Small intestine (tissue), 7 donors: ENCODE measurements at regions not wholly inside any gene's neighbourhood (a gene's known extent, or its start where the extent isn't known, plus 50 kb on each side); places are given as distances from the start of the nearest gene placed in this dataset.
"Not testable (repeated sequence)": the region's sequence is repeated elsewhere in the genome, so short reads cannot be mapped to it uniquely, and the experiment has no call there.

Source experiments
- DNase-seq, 2 donors: peaks; one replicate each; pipeline versions ENCODE4 v3.0.0 to v3.0.0-alpha.2; 2013
- FAIRE-seq: peaks from 2 replicates; lab custom pipeline; 2012; peaks lifted over from hg19 to GRCh38; lab: Jason Lieb, UNC
- H3K27ac ChIP-seq, 3 donors: one replicate each; pipeline ENCODE4 v1.5.1; 2013; ENCODE audit warnings: low read length in 2 of 3, mild to moderate bottlenecking in 2 of 3, control low read depth in 1 of 3, inconsistent platforms in 1 of 3, low read depth in 1 of 3, moderate library complexity in 1 of 3
- H3K27me3 ChIP-seq, 3 donors: one replicate each; pipeline ENCODE4 v1.6.1; 2013; ENCODE audit warnings: low read length in 3 of 3, inconsistent platforms in 1 of 3; ENCODE audit not compliant: control insufficient read depth in 3 of 3, insufficient read depth in 3 of 3
- H3K36me3 ChIP-seq, 3 donors: one replicate each; pipeline ENCODE4 v1.6.1; 2013; ENCODE audit warnings: low read length in 3 of 3, inconsistent platforms in 1 of 3, low read depth in 1 of 3, mild to moderate bottlenecking in 1 of 3, moderate library complexity in 1 of 3; ENCODE audit not compliant: control insufficient read depth in 3 of 3, insufficient read depth in 2 of 3
- H3K4me1 ChIP-seq, 3 donors: one replicate each; pipeline ENCODE4 v1.6.1; 2013; ENCODE audit warnings: low read length in 2 of 3, inconsistent platforms in 1 of 3, low read depth in 1 of 3, mild to moderate bottlenecking in 1 of 3, moderate library complexity in 1 of 3; ENCODE audit not compliant: control insufficient read depth in 3 of 3, insufficient read depth in 2 of 3
- H3K4me3 ChIP-seq, 3 donors: one replicate each; pipeline ENCODE4 v1.5.1; 2013; ENCODE audit warnings: low read length in 3 of 3, control low read depth in 1 of 3, inconsistent platforms in 1 of 3, low read depth in 1 of 3, mild to moderate bottlenecking in 1 of 3, moderate library complexity in 1 of 3
- H3K9me3 ChIP-seq, 2 donors: one replicate each; pipeline ENCODE4 v1.6.1; 2013; ENCODE audit warnings: low read depth in 1 of 2, low read length in 1 of 2; ENCODE audit not compliant: control insufficient read depth in 2 of 2, insufficient read depth in 1 of 2
- WGBS, 3 donors: extraction: QIAGEN DNeasy Blood & Tissue Kit; methylation state at CpG; one replicate each; pipeline ENCODE4 v1.1.7; 2013; 5-methylcytosine and 5-hydroxymethylcytosine counted together
- donor health status: healthy with polysubstance abuse.
- donor health status: control.
- donor health status: control.
- donor health status: Bipolar disorder and iron deficiency.
- donor health status: healthy.

DNA sequence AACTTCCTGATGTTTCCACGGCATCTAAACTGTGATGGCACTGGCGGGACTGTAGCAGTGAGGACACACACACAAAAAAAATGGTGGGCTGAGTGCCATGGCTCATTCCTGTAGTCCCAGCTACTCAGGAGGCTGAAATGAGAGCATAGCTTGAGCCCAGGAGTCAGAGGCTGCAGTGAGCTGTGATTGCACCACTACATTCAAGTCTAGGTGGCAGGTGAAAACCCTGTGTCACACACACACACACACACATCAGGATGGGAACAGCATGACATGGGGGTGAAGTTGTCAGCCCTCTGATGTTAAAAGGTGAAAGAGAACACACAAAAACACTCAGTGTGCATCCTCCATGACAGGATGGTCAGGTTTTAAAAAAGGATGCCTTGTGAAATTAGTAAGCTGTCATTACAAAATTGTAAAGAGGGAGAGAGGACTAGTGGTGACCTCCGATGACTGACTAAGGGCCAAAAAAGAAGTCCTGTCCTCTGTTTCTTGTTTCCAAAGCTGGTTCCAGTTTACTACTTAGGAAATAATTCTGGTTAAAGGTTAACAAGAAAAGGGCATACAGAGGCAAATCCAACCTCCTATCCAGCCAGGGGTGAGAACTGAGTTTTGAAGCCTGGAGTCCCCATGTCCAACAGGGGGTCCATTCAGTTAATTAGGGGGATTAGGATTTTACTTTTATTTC lies 1600.4 kb downstream of the NLGN4Y start:
- WGBS, 3 donors: 72 to 89% methylated on average over 3 of the region's 3 CpGs; no CpG with 5 or more reads in 1 of the 3 donors
- DNase-seq: no peak
- H3K4me1 ChIP-seq: no peaks in the 10 kb centered on the region
- no peak for FAIRE-seq
- H3K36me3 ChIP-seq: no peaks in the 10 kb centered on the region
- no peaks in the 10 kb centered on the region for H3K27me3 ChIP-seq
- H3K9me3 ChIP-seq: no peaks in the 10 kb centered on the region
- no peak overlapping the region for H3K4me3 ChIP-seq
- no peak overlapping the region for H3K27ac ChIP-seq

DNA sequence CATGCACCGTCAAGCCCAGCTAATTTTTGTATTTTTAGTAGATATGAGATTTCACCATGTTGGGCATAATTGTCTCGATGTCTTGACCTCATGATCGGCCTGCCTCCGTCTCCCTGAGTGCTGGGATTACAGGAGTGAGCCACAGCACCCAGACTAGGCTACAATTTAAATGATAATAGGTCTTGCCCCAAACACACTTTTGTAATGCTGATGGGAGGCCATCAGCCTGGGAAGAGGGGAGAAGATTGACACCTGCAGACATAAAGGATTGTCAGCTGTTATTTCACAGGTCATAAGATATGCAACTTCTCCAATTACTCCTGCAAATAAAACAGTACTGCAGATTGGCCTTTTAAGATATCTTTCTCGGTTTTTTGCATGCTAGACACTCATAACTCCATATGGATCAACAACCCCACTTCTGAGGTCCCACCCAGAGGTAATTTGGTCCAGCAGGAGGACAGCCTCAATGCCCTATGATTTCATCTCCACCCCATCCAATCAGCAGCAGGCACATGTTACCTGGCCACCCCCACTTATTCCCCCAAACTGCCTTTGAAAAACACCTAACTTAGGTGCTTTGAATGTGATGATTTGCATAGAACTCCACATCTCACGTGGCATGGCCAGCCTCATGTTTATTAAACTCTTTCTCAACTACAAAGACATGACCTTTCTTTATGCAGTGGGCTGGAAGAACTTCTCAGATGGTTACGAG lies 1612.4 kb downstream of the NLGN4Y start:
- H3K27me3 ChIP-seq: no peaks in the 10 kb centered on the region
- WGBS, 3 donors: 56 to 64% methylated on average over 7 of the region's 7 CpGs; no CpG with 5 or more reads in 1 of the 3 donors
- no peaks in the 10 kb centered on the region for H3K36me3 ChIP-seq
- no peaks in the 10 kb centered on the region for H3K4me1 ChIP-seq
- DNase-seq (no peak), FAIRE-seq (no peak)
- no peak overlapping the region for H3K4me3 ChIP-seq
- no peaks in the 10 kb centered on the region for H3K9me3 ChIP-seq
- no peak overlapping the region for H3K27ac ChIP-seq

DNA sequence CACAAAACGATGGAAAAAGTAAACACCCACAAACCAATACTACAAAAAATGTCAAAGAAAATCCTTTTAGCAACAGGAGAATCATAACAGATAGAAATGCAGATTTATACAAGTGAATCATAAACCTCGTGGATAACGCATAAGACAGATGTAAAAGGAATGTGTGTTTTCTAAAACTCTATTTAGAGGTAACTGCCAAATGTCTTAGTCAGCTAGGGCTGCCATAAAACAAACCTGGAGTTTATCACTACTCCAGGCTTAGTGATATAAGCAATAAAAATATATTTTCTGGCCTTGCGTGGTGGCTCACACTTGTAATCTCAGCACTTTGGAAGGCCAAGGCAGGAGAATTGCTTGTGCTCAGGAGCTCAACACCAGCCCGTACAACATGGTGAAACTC lies 1633.5 kb downstream of the NLGN4Y start:
- Histone ChIP-seq H3K4me3 (no peak overlapping the region), H3K27ac (no peak overlapping the region), H3K27me3 (no peaks in the 10 kb centered on the region), H3K4me1 (no peaks in the 10 kb centered on the region), H3K36me3 (no peaks in the 10 kb centered on the region), H3K9me3 (no peaks in the 10 kb centered on the region)
- WGBS, 3 donors: 64 to 81% methylated on average over 5 of the region's 5 CpGs; no CpG with 5 or more reads in 1 of the 3 donors
- FAIRE-seq (no peak), DNase-seq (no peak)

DNA sequence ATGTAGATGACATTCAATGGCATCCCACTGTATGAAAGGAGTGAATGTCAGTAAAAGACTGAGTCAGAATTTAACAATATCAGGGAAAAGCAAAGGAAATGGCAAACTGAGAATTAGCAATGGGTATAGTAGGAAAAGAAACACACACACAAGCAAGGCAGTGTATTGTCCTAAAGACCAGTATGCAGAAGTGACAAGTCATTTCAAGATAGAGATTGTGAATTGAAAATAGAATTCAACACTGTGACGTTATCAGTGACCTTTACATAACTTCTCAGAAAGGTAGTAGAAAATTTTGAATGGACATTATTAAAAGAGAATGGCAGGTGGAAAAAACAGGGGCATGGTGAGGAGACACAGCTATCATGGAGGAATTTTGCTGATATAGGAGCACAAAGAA lies 1651.4 kb downstream of the NLGN4Y start:
- H3K4me3 ChIP-seq, H3K27ac ChIP-seq, DNase-seq, FAIRE-seq, H3K4me1 ChIP-seq, H3K27me3 ChIP-seq, H3K36me3 ChIP-seq, H3K9me3 ChIP-seq: not testable (repeated sequence)
- no CpG with 5 or more reads among the region's 1 CpG for WGBS, 3 donors

DNA sequence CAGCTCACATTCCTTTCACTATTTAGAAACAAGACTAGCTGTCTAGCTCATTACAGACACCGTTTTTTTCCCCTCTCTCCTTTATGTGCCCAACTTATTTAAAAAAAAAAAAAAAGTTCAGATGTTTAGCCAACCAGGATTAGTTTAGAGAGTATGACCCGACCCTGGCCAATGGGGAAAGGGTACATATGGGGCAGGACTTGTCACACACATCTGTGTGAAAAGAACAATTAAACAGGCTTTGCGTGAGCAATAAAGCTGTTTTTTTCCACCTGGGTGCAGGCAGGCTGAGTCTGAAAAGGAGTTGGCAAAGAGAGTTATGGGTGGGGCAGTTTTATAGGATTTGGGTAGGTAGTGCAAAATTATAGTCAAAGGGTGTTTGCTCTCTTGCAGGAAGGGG lies 1674.5 kb downstream of the CDY2B start:
- not testable (repeated sequence) for H3K4me1 ChIP-seq, H3K27ac ChIP-seq, H3K27me3 ChIP-seq, FAIRE-seq, H3K36me3 ChIP-seq, H3K4me3 ChIP-seq, H3K9me3 ChIP-seq, DNase-seq
- WGBS, 3 donors: no CpG with 5 or more reads among the region's 3 CpGs

DNA sequence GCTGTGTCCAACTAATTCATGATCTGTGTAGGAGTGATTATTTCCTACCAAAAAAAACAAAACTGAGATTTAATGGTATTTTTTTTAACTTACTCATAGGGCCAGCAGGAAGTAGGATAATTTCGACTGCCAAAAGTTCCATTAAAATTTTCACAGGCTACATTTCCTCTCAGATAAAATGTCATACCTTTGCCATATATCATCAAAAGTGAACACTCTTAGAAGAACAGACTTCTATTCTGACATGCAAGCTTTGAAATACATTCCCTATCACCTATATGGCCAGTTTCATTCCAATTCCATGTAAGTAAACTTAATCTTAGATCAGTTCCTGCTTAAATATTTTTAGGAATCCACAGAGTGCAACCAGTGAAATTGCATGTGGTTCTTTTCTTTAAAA lies 1636.7 kb downstream of the CDY2B start:
- H3K36me3 ChIP-seq, H3K27ac ChIP-seq, FAIRE-seq, DNase-seq, H3K4me1 ChIP-seq, H3K27me3 ChIP-seq, H3K9me3 ChIP-seq, H3K4me3 ChIP-seq: not testable (repeated sequence)
- WGBS, 3 donors: no CpG with 5 or more reads among the region's 1 CpG

DNA sequence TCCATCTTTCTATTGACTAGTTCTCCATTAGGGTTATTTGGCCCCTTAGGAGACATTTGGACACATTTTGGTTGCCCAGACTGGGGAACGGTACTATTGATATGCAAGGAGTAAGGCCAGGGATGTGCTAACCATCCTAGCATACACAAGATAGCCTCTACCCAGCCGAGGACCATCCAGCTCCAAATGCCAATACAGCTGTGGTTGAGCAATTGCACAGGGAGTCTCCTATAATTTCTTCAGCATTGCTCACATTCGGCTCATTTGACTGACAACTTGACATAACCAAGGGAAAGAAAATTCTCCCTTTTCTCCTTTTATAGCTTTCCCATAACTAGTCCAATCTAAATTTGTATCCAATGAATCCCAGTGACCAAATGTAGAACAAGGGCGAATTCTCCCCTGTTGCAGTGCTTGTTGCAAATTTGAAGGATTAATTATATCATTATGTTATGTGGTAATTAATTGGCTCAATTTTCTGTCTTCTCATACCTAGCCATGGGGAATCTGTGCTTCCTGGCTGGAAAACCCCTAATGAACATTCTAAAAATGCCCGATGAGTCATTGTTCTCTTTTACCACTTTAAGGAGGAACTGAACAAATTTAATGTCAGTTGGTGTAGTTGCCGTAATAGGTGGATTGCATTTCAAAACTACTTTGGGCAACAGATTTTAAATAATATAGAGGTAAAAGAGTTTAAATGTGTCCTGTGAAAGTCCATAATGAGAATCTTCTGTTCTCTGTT lies 1625.3 kb downstream of the CDY2B start:
- FAIRE-seq: not testable (repeated sequence)
- whole genome bisulfite sequencing, 3 donors: no CpG with 5 or more reads among the region's 6 CpGs

DNA sequence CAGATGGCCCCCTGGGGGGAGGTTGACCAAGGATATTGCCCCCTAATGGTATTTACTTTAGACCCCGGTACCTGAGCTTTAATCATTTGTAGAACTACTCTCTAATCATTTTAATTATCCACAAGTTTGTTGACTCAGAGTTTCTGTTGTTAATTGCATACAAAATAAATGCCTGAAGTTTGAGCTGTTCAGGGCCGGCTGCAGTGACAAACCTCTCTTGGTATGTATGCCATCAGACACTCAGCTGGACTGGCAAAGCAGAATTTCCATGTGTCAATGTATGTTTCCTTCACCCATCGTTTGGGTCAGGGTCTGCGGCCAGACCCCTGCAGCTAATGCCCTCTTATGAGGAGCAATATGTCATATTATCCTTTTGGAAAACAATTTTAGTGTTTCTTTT lies 1624.2 kb downstream of the CDY2B start:
- WGBS, 3 donors: no CpG with 5 or more reads among the region's 4 CpGs
- not testable (repeated sequence) for H3K36me3 ChIP-seq, H3K4me3 ChIP-seq, H3K27ac ChIP-seq, DNase-seq, H3K27me3 ChIP-seq, H3K4me1 ChIP-seq, H3K9me3 ChIP-seq, FAIRE-seq

More for the DNA sequence above, 1625.3 kb downstream of the CDY2B start:
- H3K9me3 ChIP-seq, H3K4me3 ChIP-seq, DNase-seq, H3K4me1 ChIP-seq, H3K36me3 ChIP-seq, H3K27me3 ChIP-seq, H3K27ac ChIP-seq: not testable (repeated sequence)
